ENCODE measurements at regions not wholly inside any gene's neighbourhood (a gene's known extent, or its start where the extent isn't known, plus 50 kb on each side); places are given as distances from the start of the nearest gene placed in this dataset.

DNA sequence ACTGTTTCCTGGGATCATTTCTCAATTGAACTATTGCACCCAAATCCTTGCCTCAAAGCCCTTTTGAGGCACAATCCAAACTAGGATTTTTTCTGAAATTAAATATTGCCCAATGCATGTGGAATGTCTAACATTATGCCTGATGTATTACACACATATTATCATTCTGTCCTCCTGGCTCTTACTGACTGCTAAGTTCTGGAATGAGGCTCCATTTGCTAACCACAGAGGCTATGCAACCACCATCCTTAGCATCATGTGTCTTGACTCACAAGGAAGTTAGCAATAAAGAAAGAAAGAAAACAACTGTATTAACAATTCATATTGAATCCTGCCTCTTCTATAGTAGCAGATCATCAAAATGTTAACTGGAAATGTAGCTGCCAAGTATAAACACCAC is 1142.7 kb downstream of the CNTNAP5 start:
- no peaks in the 10 kb centered on the region for H3K9me3 ChIP-seq (ENCODE audit: low read length)
- no peaks in the 10 kb centered on the region for H3K9me2 ChIP-seq (replicated peaks; ENCODE audit: low read length)
- intact Hi-C loops (cut with micrococcal nuclease): no loop called here
- H4K20me1 ChIP-seq (ENCODE audit: low read length): no peaks in the 10 kb centered on the region
- POLR2A ChIA-PET (ENCODE audit: unreplicated experiment): no interaction called here
- CTCF ChIA-PET: no interaction called here
- no peaks in the 10 kb centered on the region for H3K79me2 ChIP-seq (ENCODE audit: low read length)
- H3K27ac ChIP-seq (ENCODE audit: low read length): no peak overlapping the region
- H3K4me3 ChIP-seq (ENCODE audit: low read length): no peak overlapping the region
- no TSS peak for BruUV-seq (replicated peaks)
- no peaks in the 10 kb centered on the region for H3K27me3 ChIP-seq (ENCODE audit: low read length)
- no peak overlapping the region for H3K4me2 ChIP-seq (ENCODE audit: low read length)
- TF ChIP-seq EZH2 (IDR thresholded peaks at IDR 0.05; ENCODE audit: low read length, unreplicated experiment) (no peak), EZH2phosphoT487 (IDR thresholded peaks at IDR 0.05; ENCODE audit: borderline replicate concordance, low read length) (no peak)
- TF ChIP-seq, protein P1, sequence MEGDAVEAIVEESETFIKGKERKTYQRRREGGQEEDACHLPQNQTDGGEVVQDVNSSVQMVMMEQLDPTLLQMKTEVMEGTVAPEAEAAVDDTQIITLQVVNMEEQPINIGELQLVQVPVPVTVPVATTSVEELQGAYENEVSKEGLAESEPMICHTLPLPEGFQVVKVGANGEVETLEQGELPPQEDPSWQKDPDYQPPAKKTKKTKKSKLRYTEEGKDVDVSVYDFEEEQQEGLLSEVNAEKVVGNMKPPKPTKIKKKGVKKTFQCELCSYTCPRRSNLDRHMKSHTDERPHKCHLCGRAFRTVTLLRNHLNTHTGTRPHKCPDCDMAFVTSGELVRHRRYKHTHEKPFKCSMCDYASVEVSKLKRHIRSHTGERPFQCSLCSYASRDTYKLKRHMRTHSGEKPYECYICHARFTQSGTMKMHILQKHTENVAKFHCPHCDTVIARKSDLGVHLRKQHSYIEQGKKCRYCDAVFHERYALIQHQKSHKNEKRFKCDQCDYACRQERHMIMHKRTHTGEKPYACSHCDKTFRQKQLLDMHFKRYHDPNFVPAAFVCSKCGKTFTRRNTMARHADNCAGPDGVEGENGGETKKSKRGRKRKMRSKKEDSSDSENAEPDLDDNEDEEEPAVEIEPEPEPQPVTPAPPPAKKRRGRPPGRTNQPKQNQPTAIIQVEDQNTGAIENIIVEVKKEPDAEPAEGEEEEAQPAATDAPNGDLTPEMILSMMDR (conservative IDR thresholded peaks at IDR 0.05; ENCODE audit: low read depth, low read length): no peak
- ATAC-seq: no peak
- no peak overlapping the region for H2AFZ ChIP-seq (ENCODE audit: low read length)
- H3K4me1 ChIP-seq (ENCODE audit: insufficient read depth, low read length): no peaks in the 10 kb centered on the region
- H3K9ac ChIP-seq (ENCODE audit: low read length): no peak overlapping the region
- H3F3A ChIP-seq (ENCODE audit: low read length, unreplicated experiment): no peaks in the 10 kb centered on the region
- no peak for DNase-seq
- no peaks in the 10 kb centered on the region for H3K36me3 ChIP-seq (ENCODE audit: low read depth, low read length)

DNA sequence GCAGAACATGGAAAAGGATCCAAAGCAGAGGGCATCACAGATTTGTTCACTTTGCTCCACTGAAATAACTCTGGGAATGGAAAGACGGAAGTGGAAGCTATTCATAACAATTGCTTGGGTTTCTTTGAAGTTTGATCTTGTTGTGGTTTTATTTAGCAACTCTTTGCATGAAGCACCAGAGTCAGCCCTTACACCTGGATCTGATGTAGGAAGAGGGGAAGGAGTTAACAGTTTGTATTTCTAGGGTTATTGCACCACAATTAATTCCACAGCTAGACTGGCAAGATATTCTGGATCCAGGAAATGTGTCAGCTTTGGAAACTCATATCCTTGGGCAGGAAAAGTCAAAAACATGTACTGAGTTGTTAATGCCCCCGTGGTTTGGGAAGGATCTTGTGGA is 1143.4 kb downstream of the CNTNAP5 start:
- H3F3A ChIP-seq (ENCODE audit: low read length, unreplicated experiment): no peaks in the 10 kb centered on the region
- ChIA-PET POLR2A (ENCODE audit: unreplicated experiment) (no interaction called here), CTCF (no interaction called here)
- no peaks in the 10 kb centered on the region for H3K79me2 ChIP-seq (ENCODE audit: low read length)
- DNase-seq: no peak
- no peak overlapping the region for H3K4me2 ChIP-seq (ENCODE audit: low read length)
- H3K9me2 ChIP-seq (replicated peaks; ENCODE audit: low read length): no peaks in the 10 kb centered on the region
- BruUV-seq (replicated peaks): no TSS peak
- H3K27me3 ChIP-seq (ENCODE audit: low read length): no peaks in the 10 kb centered on the region
- TF ChIP-seq EZH2 (IDR thresholded peaks at IDR 0.05; ENCODE audit: low read length, unreplicated experiment) (no peak), EZH2phosphoT487 (IDR thresholded peaks at IDR 0.05; ENCODE audit: borderline replicate concordance, low read length) (no peak)
- TF ChIP-seq, protein P1 (conservative IDR thresholded peaks at IDR 0.05; ENCODE audit: low read depth, low read length): no peak
- H4K20me1 ChIP-seq (ENCODE audit: low read length): no peaks in the 10 kb centered on the region
- intact Hi-C loops (cut with micrococcal nuclease): no loop called here
- no peak overlapping the region for H3K9ac ChIP-seq (ENCODE audit: low read length)
- no peaks in the 10 kb centered on the region for H3K4me1 ChIP-seq (ENCODE audit: insufficient read depth, low read length)
- no peak for ATAC-seq
- H3K36me3 ChIP-seq (ENCODE audit: low read depth, low read length): no peaks in the 10 kb centered on the region
- no peaks in the 10 kb centered on the region for H3K9me3 ChIP-seq (ENCODE audit: low read length)
- H3K27ac ChIP-seq (ENCODE audit: low read length): no peak overlapping the region
- H3K4me3 ChIP-seq (ENCODE audit: low read length): no peak overlapping the region
- H2AFZ ChIP-seq (ENCODE audit: low read length): no peak overlapping the region

DNA sequence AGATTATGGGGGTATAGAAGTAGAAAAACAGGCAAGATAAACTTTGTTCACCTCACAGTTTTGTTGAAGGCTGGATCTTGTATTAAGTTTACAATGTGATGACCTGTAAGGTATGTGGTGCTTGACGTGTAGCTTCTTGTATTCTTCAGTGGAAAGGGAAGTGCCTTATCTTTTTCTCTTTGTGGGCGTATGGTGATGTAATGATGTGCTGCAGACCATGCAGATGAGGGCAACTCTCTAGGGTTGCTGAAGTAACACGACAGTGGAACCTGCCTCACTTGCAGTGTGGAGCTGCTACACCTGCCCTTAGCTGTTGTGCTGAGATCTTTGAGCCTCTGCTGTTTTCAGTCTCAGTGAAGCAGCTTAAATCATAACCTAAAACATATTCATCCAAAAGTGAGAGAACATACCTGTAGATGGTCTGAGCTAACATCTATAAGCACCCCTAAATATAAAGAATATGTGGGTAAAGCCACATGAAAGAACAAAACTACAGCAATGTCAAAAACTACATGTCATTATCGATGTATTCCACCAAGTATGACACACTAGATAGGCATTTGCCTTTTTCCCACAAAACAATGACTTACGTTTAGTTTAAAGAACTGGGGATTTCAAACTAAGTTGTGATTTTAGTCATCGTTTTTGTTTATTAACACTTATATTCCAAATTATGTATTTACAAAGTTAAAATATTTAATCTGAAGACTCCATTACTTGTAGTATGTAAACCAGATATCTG is 1144.1 kb downstream of the CNTNAP5 start:
- Histone ChIP-seq H3K27me3 (ENCODE audit: low read length) (no peaks in the 10 kb centered on the region), H3K9me2 (replicated peaks; ENCODE audit: low read length) (no peaks in the 10 kb centered on the region), H3K36me3 (ENCODE audit: low read depth, low read length) (no peaks in the 10 kb centered on the region), H3K79me2 (ENCODE audit: low read length) (no peaks in the 10 kb centered on the region), H3K4me3 (ENCODE audit: low read length) (no peak overlapping the region), H3K27ac (ENCODE audit: low read length) (no peak overlapping the region), H3K4me1 (ENCODE audit: insufficient read depth, low read length) (no peaks in the 10 kb centered on the region), H3K9me3 (ENCODE audit: low read length) (no peaks in the 10 kb centered on the region), H3K4me2 (ENCODE audit: low read length) (no peak overlapping the region), H2AFZ (ENCODE audit: low read length) (no peak overlapping the region), H3F3A (ENCODE audit: low read length, unreplicated experiment) (no peaks in the 10 kb centered on the region), H3K9ac (ENCODE audit: low read length) (no peak overlapping the region), H4K20me1 (ENCODE audit: low read length) (no peaks in the 10 kb centered on the region)
- BruUV-seq (replicated peaks): no TSS peak
- ATAC-seq (no peak), DNase-seq (no peak)
- CTCF ChIA-PET: no interaction called here
- intact Hi-C loops (cut with micrococcal nuclease): no loop called here
- TF ChIP-seq EZH2 (IDR thresholded peaks at IDR 0.05; ENCODE audit: low read length, unreplicated experiment) (no peak), EZH2phosphoT487 (IDR thresholded peaks at IDR 0.05; ENCODE audit: borderline replicate concordance, low read length) (no peak)
- TF ChIP-seq, protein P1 (conservative IDR thresholded peaks at IDR 0.05; ENCODE audit: low read depth, low read length): no peak
- POLR2A ChIA-PET (ENCODE audit: unreplicated experiment): no interaction called here
